ENCODE measurements at regions not wholly inside any gene's neighbourhood (a gene's known extent, or its start where the extent isn't known, plus 50 kb on each side); places are given as distances from the start of the nearest gene placed in this dataset.
A peak's percentile ranks its signal among the peaks of the same experiment; 100 is the strongest.

DNA sequence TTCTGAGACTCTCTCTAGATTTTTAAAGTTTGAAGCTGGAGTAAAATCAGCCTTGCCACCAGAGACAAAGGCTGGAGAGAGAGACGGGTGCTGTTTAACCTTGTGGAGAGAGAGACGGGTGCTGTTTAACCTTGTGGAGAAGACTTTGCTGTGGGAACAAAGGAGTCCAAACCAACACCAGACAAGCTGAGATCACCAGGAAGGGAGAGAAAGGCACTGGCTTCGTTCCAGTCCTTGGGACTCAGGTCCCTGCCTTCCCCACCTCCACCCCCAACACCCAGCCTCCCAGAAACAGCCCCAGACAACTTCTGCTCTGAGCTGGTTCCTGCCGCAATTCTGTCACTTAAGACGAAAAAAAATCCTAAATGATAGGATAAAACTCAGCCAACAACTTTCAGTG lies 1389.3 kb downstream of the AACS start:
- no peak for DNase-seq

DNA sequence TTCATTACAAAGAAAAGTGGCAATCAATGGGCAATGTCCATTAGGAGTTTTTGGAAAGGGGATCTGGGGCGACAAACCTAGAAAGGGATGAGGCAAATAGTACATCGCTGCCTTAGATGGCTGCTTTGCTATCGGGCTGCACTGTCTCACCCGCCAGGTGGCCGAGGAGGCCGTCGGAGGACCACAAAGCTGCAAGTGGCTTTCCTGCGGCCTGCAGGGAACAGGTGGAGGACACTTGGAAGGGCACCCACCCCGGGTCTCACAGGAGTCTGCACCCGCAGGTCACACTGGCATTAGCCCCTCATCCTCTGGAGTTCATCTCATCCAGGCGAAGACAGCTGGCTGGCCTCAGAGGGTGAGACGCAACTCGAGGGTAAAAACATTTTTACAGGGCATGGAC lies 1392.5 kb downstream of the AACS start:
- DNase-seq = no peak

DNA sequence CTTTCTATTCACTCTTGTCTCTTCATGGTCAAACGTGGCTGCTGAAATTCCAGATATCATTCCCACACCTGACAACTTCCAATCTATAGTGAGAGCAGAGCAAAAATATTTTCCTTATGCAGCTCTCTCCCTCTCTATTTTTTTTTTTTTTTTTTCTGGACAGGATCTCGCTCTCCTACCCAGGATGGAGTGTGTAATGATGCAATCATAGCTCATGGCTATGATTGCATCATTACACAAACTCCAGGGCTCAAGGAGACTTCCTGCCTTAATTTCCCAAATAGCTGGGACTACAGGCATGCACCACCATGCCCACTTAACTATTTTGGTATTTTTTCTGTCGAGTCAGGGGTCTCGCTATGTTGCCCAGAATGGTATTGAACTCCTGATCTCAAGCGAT lies 1398.9 kb downstream of the AACS start:
- DNase-seq = no peak

DNA sequence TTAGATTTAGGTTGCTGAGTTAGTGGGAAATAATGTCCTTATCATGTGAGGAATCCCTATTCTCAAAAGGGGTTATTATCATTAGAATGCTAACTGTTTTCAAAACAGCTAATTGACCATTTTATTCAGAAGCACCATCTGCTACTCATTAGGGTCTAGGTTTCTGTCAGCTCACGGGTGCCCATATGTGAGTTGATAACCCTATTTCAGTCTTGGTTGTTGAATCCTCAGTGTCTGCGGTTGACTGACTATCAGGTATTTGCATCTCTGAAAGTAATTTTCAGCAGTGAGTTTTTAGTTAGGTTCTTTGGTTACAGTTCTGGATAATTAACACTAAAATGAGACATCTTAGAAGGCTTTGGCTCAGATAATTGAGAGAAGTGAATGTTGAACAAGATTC lies 1404.0 kb downstream of the AACS start:
- no peak for DNase-seq

DNA sequence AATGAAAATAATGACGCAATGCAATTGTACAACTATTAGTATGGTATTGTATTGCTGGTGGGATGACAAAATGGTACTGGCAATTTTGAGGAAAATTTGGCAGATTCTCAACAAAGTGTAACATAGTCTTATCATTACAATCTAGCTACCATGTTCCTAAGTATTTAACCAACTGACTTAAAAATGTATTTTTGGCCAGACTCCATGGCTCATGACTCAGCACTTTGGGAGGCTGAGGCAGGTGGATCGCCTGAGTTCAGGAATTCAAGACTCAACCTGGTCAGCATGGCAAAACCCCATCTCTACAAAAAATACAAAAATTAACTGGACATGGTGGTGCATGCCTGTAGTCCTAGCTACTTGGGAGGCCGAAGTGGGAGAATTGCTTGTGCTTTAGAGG lies 1409.5 kb downstream of the AACS start:
- DNase-seq = no peak

DNA sequence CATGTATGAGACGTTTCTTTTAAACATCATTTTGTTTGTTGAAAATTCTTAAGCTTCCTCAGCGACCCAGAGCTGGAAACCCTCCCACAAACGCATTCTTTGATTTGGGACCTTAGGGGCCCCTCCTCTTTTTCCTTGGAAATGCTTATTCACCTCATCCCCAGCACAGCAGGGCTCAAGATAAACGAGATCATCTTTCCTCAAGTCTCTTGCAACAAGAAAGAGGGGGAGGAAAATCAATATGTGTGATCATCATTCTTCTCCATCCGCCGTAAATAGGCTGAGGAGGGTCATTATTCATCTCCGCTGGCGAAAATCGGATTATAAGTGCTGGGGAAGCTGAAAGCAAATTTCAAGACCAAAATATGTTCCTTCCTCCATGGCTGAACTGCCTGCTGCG lies 1415.2 kb downstream of the AACS start:
- DNase-seq = no peak

DNA sequence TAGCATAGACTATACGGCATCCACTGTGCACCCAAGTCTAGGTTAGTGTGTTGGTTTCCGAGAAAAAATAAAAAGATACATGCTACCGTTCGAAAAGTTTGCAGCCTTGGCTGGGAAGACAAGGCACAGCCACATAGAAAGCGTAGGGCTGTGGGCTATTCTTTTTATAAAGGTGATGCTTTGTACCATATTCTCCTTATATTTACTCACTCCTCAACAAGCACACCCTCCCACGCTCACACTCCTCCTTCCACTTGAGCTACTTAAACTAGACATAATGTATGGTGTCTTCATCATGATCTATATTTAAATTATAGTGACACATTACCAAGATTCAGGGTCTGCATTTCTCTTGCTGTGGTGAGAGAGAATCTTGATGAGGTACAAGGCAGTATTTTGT lies 1416.5 kb downstream of the AACS start:
- DNase-seq = no peak

DNA sequence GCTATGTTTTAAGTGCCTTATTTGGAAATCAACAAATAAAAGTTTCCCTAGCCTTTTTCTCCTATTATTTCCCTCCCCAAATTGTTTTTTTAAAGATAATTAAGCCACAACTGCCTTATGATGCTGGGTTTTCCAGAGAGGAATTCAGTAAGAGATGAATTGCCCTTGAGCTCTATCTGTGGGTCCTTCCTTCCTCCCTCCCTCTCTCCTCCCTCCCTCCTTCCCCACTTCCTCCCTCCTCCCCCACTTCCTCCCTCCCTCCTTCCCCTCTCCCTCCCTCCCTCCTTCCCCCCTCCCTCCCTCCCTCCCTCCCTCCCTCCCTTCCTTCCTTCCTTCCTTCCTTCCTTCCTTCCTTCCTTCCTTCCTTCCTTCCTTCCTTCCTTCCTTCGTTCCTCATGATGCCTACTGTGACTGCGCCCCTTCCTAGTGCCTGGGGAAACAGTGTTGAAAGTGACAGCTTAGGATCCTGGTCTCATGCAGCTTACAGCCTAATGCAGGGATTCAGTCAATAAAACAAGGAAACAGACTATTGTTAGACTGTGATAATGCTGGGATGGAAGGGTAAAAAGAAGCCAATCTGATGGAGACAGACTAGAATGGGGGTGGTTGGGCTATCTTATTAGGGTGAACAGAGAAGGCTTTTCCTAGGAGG lies 1417.1 kb downstream of the AACS start:
- no peak for DNase-seq

DNA sequence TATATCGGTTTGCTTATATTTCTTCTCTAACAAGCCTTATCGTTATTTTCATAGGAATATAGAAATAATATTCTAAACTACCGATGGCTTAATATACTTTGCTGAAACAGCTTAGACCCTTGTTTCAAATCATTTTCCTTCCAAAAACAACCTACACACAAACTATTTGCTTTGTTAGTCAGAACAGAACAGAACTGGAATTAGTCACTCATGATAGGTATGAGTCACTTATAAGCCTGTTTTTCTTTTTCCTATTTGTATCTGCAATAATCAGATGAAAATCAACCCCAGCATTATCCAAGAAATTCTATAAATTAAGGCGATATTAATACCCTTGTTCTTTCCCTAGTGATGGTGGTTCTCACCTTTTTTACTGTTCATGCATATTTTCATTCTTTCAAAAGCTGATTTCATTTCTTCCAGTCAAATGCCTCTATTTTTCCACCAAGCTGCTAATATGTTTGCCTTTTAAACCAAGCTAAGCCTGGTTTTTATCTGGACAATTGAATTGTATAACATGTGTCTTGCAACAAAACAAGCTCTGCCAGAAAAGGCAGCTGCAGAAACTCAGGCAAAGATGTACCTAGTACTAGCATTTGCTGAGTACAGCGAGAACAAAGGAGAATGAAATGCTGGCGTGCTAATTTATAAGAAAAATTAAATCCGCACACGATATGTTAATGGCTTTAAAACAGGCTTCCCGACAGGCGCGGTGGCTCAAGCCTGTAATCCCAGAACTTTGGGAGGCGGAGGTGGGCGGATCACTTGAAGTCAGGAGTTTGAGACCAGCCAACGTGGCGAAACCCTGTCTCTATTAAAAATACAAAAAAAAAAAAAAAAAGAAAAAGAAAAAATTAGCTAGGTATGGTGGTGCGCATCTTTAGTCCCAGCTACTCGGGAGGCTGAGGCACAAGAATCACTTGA lies 1418.2 kb downstream of the AACS start:
- DNase-seq = peak; percentile 7

DNA sequence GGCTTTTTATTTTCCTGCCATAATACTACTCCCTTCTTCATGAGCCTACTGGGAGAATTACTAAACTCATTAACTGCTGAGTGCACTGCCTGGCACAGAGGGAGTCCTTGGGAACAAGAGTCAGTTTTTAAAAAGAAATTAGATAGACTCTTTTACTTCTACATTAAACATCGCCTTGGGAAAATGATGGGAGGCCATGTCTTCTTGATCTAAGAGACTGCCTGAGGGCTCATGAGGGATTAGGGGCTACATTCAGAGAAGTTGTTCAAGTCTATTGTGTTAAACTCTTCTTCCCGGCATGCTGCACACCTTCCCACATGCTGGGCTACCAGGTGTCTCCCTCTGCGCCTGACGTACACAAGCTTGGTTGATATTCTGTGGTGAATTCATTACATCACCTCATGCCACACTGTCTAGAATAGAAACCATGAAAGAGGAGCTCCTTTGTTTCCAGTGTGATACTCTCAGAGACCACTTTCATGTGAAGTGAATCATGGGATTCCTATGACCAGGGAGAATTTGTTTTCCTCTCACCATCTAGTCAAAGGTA lies 1422.3 kb downstream of the AACS start:
- DNase-seq = no peak

DNA sequence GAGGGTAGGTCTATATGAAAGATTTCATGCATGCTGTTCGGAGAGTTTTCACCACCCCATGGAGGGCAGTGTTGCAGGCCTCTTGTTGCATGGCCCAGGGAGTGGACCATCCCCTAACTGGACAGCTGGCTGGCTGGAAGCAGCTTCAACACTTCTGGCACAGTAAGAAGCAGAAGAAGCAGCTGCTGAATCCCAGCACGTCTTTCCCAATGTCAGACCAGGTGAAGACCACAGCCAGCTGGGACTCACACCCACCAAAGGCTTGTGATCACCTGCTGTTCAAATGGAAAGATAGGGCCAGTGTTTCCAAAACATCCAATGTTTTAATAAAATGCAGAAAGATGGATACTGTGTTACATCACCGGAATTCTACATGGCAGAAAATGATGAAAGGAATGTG lies 1423.6 kb downstream of the AACS start:
- DNase-seq = no peak

DNA sequence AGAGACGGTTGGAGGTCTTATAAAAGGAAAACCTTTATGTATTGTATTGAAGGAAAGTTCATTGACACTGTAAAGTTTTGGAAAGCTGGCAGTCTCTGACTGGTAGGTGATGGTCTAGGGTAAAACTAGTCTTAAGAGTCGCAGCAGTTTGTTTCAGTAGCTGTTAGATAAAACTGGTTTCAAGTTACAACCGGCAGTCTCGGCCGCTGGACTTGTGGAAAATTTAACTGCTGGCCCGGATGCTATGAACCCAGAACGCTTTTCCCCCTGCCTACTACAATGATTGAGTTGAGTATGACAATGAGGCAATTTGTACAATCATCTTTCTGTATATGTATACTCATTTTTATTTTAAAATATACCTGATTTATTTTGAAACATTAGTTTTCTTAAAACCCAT lies 1426.9 kb downstream of the AACS start:
- DNase-seq = no peak

DNA sequence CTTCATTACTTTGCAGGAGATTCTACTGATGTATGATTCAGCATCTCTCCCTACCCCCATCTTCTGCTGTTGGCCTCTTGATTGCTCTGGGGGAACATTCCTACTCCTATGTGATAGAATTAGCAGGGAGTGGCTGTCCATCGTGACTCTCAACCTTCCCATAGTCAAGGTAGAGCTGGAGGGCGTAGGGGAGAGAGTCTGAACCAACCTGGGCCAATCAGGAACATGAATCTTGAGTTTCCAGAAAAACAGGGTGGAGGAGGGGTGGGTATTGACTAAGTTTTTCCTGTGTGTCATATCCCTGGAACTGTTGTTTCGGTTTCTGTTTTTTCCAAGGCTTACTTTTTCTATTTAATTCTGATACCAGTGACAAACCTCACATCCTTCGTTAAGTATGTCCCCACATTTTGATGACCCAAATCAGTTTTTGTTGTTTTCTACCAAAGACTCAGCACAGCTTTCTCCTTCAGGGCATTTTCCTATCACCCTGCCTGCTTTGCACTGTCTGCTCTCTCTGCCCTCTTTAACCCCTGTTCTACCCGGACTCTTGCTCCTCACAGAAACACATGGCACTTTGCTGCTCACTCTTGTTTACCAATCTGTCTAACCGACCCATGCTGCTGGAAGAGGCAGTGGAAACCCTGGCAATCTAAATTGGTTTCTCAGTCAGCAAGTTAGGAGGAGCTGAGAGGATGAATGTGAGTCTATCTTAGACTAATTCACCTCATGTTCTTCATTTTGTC lies 1428.3 kb downstream of the AACS start:
- no peak for DNase-seq

DNA sequence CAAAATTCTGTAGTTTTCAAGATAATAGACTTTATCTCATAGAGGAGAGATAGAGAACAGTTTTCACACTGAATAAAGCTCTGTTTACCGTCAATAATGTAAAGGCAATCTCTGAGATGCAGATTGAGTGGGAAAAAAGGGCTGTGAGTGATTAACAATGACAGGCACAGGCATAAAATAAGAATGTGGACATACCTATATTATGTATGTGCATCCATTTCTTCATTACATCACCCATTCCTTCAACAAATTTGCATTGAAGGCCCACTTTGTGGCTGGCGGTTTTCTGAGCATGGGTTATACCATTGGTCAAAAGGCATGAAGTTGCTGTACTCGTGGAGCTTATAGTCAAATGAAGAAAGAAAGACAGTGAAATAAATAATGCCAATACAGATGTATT lies 1431.0 kb downstream of the AACS start:
- no peak for DNase-seq

DNA sequence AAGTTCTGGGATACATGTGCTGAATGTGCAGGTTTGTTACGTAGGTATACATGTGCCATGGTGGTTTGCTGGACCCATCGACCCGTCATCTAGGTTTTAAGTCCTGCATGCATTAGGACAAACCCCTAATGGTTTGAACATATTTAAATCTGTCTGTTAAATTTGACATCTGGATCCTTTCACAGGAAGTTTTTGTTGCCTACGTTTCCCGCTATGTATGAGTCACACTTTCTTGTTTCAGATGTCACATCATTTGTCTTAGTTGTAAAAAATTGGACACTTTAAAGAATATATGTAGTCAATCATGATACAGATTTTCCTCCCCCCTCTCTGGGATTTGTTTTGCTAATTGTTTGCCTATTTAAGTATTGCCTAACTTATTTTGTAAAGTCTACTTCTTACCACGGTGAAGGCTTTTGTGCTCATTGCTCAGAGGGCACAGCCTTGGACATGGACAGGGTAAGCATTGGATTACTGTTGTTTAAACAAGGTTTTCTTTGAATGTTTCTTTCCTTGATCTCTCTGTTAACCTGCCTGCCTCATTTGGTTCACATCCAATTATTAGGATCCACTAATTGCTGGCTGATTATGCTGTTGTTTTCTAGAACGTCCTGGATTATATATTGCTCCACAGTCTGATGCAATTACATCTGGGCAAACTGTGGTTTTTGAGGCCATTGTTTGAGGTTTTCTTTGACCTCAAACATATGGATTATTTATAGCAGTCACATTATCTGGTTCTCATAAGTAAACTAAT lies 1441.4 kb downstream of the AACS start:
- no peak for DNase-seq

DNA sequence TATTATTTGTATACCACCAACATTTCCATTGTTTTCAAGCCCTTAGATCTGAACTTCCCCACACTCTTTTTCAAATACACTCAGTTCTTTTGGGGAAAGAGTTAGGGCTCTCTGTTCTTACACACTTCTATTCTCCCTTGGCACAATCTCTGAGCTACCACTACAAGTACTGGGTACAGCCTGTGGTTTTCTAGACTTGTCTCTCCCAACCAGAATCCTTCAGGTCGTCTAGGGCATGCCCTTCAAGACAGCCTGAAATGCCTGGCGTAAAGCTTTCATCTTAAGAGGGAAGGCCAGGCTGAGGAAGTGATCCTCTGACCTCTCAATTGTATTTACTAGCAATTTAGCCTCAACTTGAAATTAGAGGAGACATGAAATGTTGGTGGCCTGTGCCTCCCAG lies 1442.0 kb downstream of the AACS start:
- no peak for DNase-seq

DNA sequence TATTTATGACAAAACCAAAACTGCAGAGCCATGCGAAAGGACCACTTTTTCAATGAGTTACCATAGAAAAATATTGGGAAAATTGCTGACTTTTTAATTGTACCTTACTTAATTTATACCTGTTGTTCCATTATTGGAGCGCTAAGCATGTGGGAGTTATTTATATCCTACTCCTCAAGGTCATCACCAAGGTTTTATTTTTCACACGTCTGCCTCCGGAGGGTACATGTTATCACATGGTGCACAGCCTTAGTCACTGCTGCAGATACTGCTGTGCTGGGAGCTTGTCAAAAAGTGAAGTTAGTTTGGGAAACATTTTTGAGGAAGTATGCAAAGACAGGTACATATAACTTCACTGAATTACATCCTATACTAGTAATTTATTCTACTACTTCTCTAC lies 1444.3 kb downstream of the AACS start:
- no peak for DNase-seq

DNA sequence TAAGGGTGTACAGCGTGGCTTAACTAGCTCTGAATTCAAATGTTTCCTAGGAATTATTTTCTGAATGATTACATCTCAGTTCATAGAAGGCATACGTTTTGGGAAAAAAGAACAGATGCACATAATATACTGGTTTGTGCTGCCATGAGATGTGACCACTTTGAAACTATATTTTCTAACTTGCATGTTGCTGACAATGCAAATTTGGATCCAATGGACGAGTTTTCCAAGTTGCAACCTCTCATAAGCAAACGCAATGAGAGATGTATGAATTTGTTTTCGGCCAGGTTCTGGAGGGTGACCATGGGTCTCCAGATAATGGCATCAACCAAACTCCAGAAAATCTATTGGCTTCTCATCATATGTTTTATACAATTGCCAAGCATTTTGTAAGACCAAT lies 1445.4 kb downstream of the AACS start:
- DNase-seq = no peak

DNA sequence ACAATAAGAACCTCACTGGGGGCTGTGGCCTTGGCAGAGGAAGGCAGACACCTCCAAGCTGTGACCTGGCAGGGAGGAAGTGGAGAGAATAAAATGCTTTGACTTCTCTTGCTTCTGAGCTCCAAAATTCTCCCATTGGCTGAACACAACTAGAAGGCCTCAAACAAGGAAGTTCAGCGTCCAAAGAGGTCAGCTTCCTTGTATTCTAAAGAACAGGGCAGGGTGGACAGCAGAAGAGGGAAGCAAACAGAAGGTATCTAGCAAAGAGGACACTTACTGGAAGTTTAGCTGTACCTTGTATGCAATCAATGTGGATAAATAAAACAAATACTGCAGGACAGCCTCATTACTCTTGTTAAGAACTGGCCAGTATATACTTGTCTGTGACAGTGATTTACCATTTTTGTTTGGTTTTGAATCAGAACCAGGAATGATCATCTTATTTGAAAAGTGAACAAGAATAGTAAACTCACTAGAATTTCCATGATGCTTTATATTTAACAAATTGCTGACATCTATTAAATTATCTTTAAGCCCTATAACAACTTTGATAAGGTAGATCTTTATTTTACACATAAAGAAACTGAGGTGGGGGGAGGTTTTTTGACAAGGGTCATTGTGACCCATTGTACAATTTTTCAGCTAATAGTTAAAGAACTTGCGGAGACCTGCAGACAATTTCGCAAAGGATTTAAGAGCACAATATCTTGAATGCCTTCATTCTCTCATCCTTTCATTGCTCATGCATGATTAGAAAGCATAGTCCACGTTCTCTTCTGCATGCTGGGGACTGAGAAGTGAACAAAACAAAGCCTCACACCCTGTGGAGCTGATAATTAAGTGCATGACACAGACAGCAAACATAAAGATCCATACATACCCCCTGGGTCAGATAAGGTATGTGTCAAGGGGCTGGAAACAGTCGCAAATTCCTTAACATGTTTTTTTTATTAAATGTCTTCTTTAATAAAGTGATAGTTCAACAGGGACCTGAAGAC lies 1448.0 kb downstream of the AACS start:
- DNase-seq = no peak

DNA sequence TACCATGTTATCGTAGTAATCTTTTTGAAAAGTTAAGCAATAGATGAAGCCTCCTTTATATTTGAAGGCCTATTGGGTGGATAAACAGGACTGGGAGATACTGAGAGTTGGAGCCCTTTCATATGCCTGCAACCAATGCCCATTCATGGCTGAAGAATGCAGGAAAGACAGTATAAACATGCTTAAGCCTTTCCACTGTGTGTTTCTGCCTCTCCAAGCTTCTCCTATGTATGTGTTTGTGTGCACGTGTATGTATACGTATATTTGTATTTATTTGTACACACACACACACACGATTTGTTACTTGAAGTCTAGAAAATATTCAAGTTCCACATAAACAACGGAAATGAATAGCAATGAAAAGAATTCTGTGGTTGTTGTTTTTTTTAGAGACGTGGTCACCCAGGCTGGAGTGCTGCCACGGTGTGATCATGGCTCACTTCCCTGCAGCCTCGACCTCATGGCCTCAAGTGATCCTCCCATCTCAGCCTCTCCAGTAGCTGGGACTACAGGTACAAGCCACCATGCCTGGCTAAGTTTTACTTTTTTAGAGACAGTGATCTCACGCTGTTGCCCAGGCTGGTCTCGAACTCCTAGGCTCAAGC lies 1453.5 kb downstream of the AACS start:
- no peak for DNase-seq

All from left kidney (tissue), 1 donor.